ENCODE measurements at regions not wholly inside any gene's neighbourhood (a gene's known extent, or its start where the extent isn't known, plus 50 kb on each side); places are given as distances from the start of the nearest gene placed in this dataset.

GRCh38 chr13:22497991-22498780, 682.6 kb upstream of the SGCG start:
- no peak overlapping the region for H3K9ac ChIP-seq (ENCODE audit: low read length)
- H3K9me3 ChIP-seq (ENCODE audit: control extremely low read depth in 1 of 3, control insufficient read depth in 2 of 3, insufficient read depth in 1 of 3, low read length in 2 of 3), result peaks cover 0 to 2% (median 0%) of the 10 kb centered on the region in 3 donors
- H3K27ac Mint-ChIP-seq, result no peak overlapping the region
- H3K4me1 ChIP-seq (ENCODE audit: control insufficient read depth in 2 of 2, insufficient read depth in 2 of 2, low read length in 2 of 2), result no peaks in the 10 kb centered on the region
- 96% methylated on average over 4 of the region's 16 CpGs for WGBS (ENCODE audit: insufficient coverage)
- intact Hi-C loops (cut with micrococcal nuclease), result no loop called here
- no peak overlapping the region for H3K27ac ChIP-seq (ENCODE audit: low read length in 2 of 2)
- no peaks in the 10 kb centered on the region for H3K27me3 ChIP-seq (replicated peaks in 1 of 4; ENCODE audit: control extremely low read depth in 1 of 4, control insufficient read depth in 3 of 4, insufficient read depth in 4 of 4, low read length in 3 of 4)
- H3K4me2 ChIP-seq (replicated peaks; ENCODE audit: low read depth, low read length, poor library complexity, severe bottlenecking), result no peak overlapping the region
- no peak overlapping the region for H2AFZ ChIP-seq (ENCODE audit: insufficient read depth, low read depth, low read length, poor library complexity, severe bottlenecking)
- no peaks in the 10 kb centered on the region for H3K4me1 Mint-ChIP-seq
- H3K79me2 ChIP-seq (ENCODE audit: control insufficient read depth, insufficient read depth, low read length), result no peaks in the 10 kb centered on the region
- H4K20me1 ChIP-seq (ENCODE audit: control insufficient read depth, insufficient read depth, low read length, poor library complexity, severe bottlenecking), result no peaks in the 10 kb centered on the region
- H3K4me3 ChIP-seq (ENCODE audit: control extremely low read depth in 1 of 5, extremely low read depth in 1 of 5, insufficient read depth in 1 of 5, low read depth in 2 of 5, low read length in 4 of 5), result no peak overlapping the region
- no peaks in the 10 kb centered on the region for H3K27me3 Mint-ChIP-seq
- ATAC-seq (ENCODE audit: low read depth), result no peak
- peaks cover 3% of the 10 kb centered on the region for H3K9me3 Mint-ChIP-seq (ENCODE audit: insufficient read depth)
- CTCF ChIA-PET, result interaction anchor here (0.7 kb wide), 1 partner anchor 260 kb away, joined by 3 read pairs; no protein-coding TSS in a partner anchor
- H3K4me3 Mint-ChIP-seq, result no peak overlapping the region
- H3K36me3 ChIP-seq (replicated peaks in 1 of 2; ENCODE audit: control extremely low read depth in 1 of 2, control insufficient read depth in 1 of 2, extremely low read depth in 1 of 2, insufficient read depth in 2 of 2, low read length in 1 of 2), result no peaks in the 10 kb centered on the region
- POLR2A ChIA-PET, result no interaction called here
- DNase-seq, result no peak
- TF ChIP-seq CTCF (IDR thresholded peaks at IDR 0.05), result no peak
- no peak for TF ChIP-seq EZH2 (IDR thresholded peaks at IDR 0.05; ENCODE audit: borderline replicate concordance, insufficient read depth, low read depth, low read length, poor library complexity, severe bottlenecking)

- TF ChIP-seq EZH2 (IDR thresholded peaks at IDR 0.05; ENCODE audit: borderline replicate concordance, insufficient read depth, low read depth, low read length, poor library complexity, severe bottlenecking), result no peak
- no peak for TF ChIP-seq CTCF (IDR thresholded peaks at IDR 0.05)
- Mint-ChIP-seq H3K4me3 (no peak overlapping the region), H3K4me1 (no peaks in the 10 kb centered on the region), H3K27me3 (no peaks in the 10 kb centered on the region), H3K27ac (no peak overlapping the region), H3K9me3 (ENCODE audit: insufficient read depth) (no peaks in the 10 kb centered on the region)
- no peaks in the 10 kb centered on the region for H3K4me1 ChIP-seq (ENCODE audit: control insufficient read depth in 2 of 2, insufficient read depth in 2 of 2, low read length in 2 of 2)
- intact Hi-C loops (cut with micrococcal nuclease), result no loop called here
- no peak overlapping the region for H3K27ac ChIP-seq (ENCODE audit: low read length in 2 of 2)
- H3K79me2 ChIP-seq (ENCODE audit: control insufficient read depth, insufficient read depth, low read length), result no peaks in the 10 kb centered on the region
- no peaks in the 10 kb centered on the region for H4K20me1 ChIP-seq (ENCODE audit: control insufficient read depth, insufficient read depth, low read length, poor library complexity, severe bottlenecking)
- H3K4me3 ChIP-seq (ENCODE audit: control extremely low read depth in 1 of 5, extremely low read depth in 1 of 5, insufficient read depth in 1 of 5, low read depth in 2 of 5, low read length in 4 of 5), result no peak overlapping the region
- no peak overlapping the region for H2AFZ ChIP-seq (ENCODE audit: insufficient read depth, low read depth, low read length, poor library complexity, severe bottlenecking)
- H3K36me3 ChIP-seq (replicated peaks in 1 of 2; ENCODE audit: control extremely low read depth in 1 of 2, control insufficient read depth in 1 of 2, extremely low read depth in 1 of 2, insufficient read depth in 2 of 2, low read length in 1 of 2), result no peaks in the 10 kb centered on the region
- no peak overlapping the region for H3K9ac ChIP-seq (ENCODE audit: low read length)
- no peak for ATAC-seq (ENCODE audit: low read depth)
- ChIA-PET POLR2A (no interaction called here), CTCF (no interaction called here)
- peaks cover 0 to 2% (median 0%) of the 10 kb centered on the region in 3 donors for H3K9me3 ChIP-seq (ENCODE audit: control extremely low read depth in 1 of 3, control insufficient read depth in 2 of 3, insufficient read depth in 1 of 3, low read length in 2 of 3)
- DNase-seq, result no peak
- H3K27me3 ChIP-seq (replicated peaks in 1 of 4; ENCODE audit: control extremely low read depth in 1 of 4, control insufficient read depth in 3 of 4, insufficient read depth in 4 of 4, low read length in 3 of 4), result no peaks in the 10 kb centered on the region
- no peak overlapping the region for H3K4me2 ChIP-seq (replicated peaks; ENCODE audit: low read depth, low read length, poor library complexity, severe bottlenecking)
Observed at GRCh38 chr13:22499919-22500318, 680.9 kb upstream of the SGCG start.

Measured in B cell (primary cell).